Spleen (tissue), 7 donors: ENCODE measurements at regions not wholly inside any gene's neighbourhood (a gene's known extent, or its start where the extent isn't known, plus 50 kb on each side); places are given as distances from the start of the nearest gene placed in this dataset.

Experiments used
- POLR2A ChIP-seq, 3 donors: fragments of 450-650 bp; IDR thresholded peaks; one replicate each; pipeline ENCODE4 v1.5.1; 2017; ENCODE audit warnings: antibody characterized with exemption in 3 of 3, mild to moderate bottlenecking in 1 of 3
- TF ChIP-seq, protein P1 (sequence below), 11 experiments: fragments of 200-600 bp in 7 of 11; fragments of 450-650 bp in 4 of 11; sonication (generic) in 4 of 11; IDR thresholded peaks in 8 of 11; conservative IDR thresholded peaks in 3 of 11; 1 replicate in 7 of 11; 2 replicates in 4 of 11; pipeline versions ENCODE4 v1.4.0 to v1.8.0; 2016 to 2021; ENCODE audit warnings: antibody characterized with exemption in 11 of 11, inconsistent platforms in 4 of 11, mild to moderate bottlenecking in 1 of 11
- donor health status: DM: no; HTN: no; CAD: no; lungs with moderate emphysema.
- donor health status: DM: no; HTN: no; CAD: no.
- donor health status: DM: no; HTN: no; CAD: no.

DNA sequence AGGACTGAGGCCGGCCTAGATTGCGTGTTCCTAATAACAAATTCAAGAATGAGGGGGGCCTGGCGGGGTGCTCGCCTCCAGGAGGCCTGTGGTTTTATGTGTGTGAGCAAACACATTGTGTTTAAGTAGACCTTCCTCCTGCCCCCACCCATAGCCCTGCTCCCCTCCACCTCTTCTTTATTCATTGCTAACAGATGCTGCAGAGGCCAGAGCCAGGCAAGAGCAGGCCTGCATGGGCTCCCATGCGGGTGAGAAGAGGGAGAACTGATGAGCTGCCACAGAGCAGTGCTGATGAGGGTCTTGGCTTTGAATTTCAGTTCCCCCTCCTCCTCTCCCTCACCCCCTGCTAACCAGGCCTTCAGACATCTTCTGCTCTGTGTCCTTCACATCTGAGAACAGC, 154.6 kb downstream of the OSR1 start:
- TF ChIP-seq, protein P1, sequence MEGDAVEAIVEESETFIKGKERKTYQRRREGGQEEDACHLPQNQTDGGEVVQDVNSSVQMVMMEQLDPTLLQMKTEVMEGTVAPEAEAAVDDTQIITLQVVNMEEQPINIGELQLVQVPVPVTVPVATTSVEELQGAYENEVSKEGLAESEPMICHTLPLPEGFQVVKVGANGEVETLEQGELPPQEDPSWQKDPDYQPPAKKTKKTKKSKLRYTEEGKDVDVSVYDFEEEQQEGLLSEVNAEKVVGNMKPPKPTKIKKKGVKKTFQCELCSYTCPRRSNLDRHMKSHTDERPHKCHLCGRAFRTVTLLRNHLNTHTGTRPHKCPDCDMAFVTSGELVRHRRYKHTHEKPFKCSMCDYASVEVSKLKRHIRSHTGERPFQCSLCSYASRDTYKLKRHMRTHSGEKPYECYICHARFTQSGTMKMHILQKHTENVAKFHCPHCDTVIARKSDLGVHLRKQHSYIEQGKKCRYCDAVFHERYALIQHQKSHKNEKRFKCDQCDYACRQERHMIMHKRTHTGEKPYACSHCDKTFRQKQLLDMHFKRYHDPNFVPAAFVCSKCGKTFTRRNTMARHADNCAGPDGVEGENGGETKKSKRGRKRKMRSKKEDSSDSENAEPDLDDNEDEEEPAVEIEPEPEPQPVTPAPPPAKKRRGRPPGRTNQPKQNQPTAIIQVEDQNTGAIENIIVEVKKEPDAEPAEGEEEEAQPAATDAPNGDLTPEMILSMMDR (IDR thresholded peaks at IDR 0.05 in 8 of 11, conservative IDR thresholded peaks at IDR 0.05 in 3 of 11), result no peak
- TF ChIP-seq POLR2A (IDR thresholded peaks at IDR 0.05), result no peak
